Astrocyte of the spinal cord (primary cell): ENCODE measurements at regions not wholly inside any gene's neighbourhood (a gene's known extent, or its start where the extent isn't known, plus 50 kb on each side); places are given as distances from the start of the nearest gene placed in this dataset.

Experiments
- DNase-seq: peaks from one replicate; pipeline ENCODE4 v3.0.0; 2011; ENCODE audit warnings: low read depth, low spot score
- H3K4me3 ChIP-seq: 2 replicates; pipeline ENCODE4 v1.5.1; 2011; ENCODE audit warnings: low read depth, mild to moderate bottlenecking, low read length, moderate library complexity
- in situ Hi-C: cut with HindIII; loops from 2 replicates; pipeline ENCODE4 v1.10.0; 2017; ENCODE audit warnings: low sequenced_read_pairs
- TF ChIP-seq, protein P1 (sequence below): IDR thresholded peaks from 2 replicates; pipeline ENCODE4 v1.5.1; 2012; ENCODE audit warnings: low read depth, mild to moderate bottlenecking, low read length, inconsistent platforms

DNA sequence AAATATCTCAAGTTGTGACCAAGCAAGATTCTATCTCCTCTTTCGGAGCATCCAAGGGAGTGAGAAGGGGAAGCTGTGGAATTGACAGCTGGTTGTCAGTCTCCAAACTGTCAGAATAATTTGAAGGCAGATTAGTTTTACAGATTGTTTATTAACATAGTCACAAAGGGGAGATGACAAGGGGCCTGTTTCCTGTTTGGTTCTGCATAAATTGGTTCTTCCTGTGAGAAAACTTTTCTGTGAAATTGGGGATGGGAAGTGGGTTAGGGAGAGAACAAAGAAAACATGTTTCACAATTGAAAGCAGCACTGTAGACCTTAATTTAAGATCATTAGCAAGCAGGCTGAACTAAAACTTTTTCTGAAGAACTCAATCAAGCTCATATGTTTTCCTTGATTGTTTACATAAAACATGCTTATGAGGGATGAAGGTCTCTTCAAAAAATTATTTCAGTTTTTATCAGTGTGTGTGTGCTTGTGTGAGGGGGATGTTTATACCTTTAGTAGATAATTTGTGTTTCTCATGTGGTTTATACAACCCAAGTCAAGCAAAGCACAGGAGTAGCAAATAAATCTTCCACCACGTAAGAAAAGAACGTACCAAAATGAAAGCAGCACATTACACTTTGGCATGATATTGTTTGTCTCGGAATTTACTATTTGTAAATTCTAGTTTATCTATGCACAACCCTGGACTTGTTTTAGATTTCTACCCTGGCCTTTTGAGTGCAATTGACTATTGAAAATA, 604.9 kb upstream of the CDH2 start:
- DNase-seq, result no peak
- TF ChIP-seq, protein P1, sequence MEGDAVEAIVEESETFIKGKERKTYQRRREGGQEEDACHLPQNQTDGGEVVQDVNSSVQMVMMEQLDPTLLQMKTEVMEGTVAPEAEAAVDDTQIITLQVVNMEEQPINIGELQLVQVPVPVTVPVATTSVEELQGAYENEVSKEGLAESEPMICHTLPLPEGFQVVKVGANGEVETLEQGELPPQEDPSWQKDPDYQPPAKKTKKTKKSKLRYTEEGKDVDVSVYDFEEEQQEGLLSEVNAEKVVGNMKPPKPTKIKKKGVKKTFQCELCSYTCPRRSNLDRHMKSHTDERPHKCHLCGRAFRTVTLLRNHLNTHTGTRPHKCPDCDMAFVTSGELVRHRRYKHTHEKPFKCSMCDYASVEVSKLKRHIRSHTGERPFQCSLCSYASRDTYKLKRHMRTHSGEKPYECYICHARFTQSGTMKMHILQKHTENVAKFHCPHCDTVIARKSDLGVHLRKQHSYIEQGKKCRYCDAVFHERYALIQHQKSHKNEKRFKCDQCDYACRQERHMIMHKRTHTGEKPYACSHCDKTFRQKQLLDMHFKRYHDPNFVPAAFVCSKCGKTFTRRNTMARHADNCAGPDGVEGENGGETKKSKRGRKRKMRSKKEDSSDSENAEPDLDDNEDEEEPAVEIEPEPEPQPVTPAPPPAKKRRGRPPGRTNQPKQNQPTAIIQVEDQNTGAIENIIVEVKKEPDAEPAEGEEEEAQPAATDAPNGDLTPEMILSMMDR, result no peak
- in situ Hi-C loops, result no loop called here
- no peak overlapping the region for H3K4me3 ChIP-seq

DNA sequence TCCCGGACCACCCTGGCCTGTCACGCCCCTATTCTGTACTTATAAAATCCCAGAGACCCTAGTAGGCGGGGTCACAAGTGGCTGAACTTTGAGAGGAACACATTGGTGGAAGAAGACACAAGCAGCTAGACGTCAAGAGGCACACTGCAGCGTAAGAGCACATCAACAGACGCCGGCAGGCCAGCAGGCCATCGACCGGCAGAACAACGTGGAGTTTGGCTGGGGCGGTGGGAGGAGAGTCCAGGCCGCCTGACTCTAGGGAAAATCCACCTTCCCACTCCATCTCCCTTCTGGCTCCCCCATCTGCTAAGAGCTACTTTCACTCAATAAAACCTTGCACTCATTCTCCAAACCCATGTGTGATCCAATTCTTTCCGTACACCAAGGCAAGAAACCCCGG, 601.8 kb upstream of the CDH2 start:
- no peak overlapping the region for H3K4me3 ChIP-seq
- TF ChIP-seq, protein P1, result no peak
- in situ Hi-C loops, result no loop called here
- DNase-seq, result no peak

DNA sequence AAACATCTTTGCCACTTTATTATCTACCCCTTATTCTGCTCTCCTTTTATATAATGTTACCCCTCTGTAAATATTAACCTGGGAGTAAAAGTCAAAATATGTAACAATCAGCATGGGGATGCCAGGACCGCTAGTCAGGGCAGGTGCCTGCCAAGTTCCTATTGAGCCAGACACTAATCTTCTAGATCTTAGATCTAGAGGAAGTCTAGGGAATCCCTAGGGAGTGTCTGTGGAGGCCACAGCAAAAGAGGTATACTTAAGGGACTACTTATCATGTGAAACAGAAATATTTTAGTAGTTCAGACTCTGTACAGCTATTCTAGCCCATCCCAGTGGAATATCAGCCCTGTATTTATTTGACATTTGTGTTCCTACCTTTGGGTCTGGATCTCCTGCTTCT, 600.8 kb upstream of the CDH2 start:
- no peak overlapping the region for H3K4me3 ChIP-seq
- in situ Hi-C loops, result no loop called here
- no peak for DNase-seq
- TF ChIP-seq, protein P1, result no peak

DNA sequence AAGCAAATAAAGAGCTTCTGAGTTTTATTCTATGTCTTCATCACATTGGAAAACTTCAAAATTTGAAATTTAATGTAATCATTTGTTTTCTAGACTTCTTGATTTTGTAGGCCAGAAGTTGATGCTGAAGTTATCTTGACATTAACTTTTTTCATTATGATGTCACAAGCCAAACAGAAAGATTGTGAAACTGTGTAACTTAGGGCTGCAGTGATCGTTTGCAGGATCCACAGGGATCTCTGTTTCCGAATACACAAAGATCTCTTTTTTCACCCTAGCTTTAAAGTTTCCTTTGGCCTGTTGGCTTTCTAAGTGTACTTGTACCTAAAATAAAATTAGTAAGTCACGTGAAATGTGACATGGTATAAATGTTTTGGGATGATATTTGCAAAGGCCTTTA, 594.9 kb upstream of the CDH2 start:
- in situ Hi-C loops, result no loop called here
- no peak for DNase-seq
- TF ChIP-seq, protein P1, result no peak
- H3K4me3 ChIP-seq, result no peak overlapping the region

DNA sequence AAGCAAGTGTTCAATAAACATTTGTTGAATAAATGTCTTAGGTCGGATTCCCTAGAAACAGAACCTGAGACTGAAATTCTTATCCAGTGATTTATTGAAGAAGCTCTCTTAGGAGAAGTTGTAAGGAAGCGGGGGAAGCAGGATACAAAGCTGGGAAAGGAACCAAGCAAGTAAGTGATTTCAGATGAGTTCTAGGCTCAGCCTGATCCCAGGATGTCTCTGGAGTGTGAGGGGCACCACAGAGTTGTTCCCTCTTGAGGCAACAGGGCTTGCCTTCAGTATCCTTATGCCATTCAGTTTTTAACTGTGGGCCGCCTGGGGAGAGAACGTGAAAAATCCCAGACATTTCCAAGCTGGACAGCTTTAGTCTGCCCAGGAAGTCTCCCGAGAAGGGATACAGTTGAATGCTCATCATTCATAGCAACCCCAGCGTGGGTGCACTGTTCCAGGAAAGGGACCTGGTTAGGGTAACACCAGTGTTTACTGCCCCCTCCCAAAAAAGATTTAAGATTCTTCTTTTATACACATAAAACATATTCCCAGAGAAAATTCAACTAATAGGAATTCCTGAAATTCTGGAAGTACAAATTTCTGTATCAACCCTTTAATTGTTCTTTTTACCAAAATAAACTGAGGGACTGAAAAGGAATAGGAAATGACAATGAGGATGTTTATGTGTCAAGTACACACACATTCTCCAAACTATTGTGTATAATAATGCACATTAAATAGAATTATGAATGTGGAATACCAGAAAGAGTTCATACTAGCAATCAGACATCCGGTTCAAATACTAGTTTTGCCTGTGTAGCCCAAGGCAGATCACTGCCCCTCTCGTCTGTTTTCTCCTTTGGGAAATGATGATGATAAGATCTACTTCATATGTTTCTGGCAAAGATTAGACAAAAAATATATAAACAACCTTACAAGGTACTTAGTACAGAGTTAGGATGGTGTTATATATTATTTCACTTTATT, 592.1 kb upstream of the CDH2 start:
- in situ Hi-C loops, result no loop called here
- TF ChIP-seq, protein P1, result no peak
- DNase-seq, result no peak
- H3K4me3 ChIP-seq, result no peak overlapping the region

DNA sequence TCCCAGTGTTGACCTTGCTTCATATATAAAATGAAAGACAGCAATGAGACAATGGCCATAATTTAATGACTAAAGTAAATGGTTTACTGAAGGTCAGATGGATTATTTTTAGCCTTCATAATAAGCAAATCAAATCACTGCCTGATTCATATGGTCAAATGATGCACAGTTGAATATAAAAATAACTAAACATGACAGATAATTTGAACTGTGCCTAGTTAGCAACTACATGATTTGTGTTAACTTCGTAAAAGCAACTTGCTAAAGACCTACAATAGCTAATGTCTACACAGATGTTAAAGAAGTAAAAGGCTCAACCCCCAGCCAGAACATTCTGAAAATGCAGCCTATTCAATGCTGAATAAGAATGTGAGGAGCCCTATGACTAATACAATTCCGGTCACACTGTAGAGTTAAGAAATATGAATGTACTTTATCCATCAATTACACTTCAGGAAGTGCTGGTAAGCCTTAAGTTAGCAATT, 590.8 kb upstream of the CDH2 start:
- TF ChIP-seq, protein P1, result no peak
- DNase-seq, result peak; percentile 76
- H3K4me3 ChIP-seq, result no peak overlapping the region
- in situ Hi-C loops, result no loop called here
